ENCODE measurements at regions not wholly inside any gene's neighbourhood (a gene's known extent, or its start where the extent isn't known, plus 50 kb on each side); places are given as distances from the start of the nearest gene placed in this dataset.

DNA sequence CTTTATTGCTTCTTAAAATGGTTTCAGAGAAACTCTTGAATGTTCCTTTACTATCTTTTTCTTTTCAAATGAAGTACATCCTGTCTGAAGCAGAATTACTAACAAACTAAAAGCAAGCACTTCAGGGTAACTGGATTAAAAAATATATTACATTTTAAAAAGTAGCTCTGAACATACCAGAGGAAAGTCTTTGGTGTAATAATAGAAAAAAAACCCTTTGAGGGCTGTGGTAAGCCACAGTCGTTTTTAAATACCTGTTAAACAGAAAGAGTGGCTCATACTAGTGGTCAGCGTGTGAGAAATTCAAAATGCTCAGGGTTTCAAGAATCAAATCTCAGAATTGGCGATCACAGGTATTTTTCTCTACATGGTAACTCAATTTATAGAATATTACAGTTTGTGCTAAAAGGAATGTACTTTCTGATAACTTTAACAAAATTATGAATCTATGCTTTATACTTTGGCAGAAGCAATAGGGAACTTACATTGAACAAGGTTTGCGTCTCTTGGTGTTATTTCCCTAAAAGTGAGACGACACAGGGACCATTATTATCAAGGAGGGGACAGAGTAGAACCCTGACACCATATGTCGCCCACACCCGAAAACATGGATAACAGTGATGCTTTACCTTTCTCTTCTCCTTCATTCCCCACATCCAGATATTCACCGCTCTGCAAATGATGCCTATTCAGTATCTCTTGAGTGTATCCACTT is 97.0 kb upstream of the DPH5 start:
- H3K27me3 ChIP-seq (ENCODE audit: control insufficient read depth, insufficient read depth, low read length), result no peaks in the 10 kb centered on the region
- H3K4me3 ChIP-seq (ENCODE audit: low read depth, low read length), result no peak overlapping the region
- POLR2A ChIA-PET, result no interaction called here

DNA sequence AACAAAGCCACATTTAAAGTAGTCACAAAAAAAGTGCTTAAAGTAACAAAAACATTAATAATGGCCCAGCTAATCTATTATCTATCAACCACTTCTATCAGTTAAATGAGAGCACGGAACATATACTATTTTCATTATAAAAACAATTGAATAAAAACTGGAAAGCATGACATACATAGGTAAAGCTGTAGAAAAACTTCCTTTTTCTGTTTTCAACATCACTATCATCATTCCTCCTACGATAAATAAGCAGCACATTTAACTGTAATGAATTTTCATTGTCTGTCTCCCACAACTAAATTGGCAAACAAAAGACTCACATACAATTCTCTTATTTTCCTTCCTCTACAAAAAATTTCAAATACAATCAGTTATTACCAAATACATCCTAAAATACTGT is 96.4 kb upstream of the DPH5 start:
- TF ChIP-seq, protein P1, sequence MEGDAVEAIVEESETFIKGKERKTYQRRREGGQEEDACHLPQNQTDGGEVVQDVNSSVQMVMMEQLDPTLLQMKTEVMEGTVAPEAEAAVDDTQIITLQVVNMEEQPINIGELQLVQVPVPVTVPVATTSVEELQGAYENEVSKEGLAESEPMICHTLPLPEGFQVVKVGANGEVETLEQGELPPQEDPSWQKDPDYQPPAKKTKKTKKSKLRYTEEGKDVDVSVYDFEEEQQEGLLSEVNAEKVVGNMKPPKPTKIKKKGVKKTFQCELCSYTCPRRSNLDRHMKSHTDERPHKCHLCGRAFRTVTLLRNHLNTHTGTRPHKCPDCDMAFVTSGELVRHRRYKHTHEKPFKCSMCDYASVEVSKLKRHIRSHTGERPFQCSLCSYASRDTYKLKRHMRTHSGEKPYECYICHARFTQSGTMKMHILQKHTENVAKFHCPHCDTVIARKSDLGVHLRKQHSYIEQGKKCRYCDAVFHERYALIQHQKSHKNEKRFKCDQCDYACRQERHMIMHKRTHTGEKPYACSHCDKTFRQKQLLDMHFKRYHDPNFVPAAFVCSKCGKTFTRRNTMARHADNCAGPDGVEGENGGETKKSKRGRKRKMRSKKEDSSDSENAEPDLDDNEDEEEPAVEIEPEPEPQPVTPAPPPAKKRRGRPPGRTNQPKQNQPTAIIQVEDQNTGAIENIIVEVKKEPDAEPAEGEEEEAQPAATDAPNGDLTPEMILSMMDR (IDR thresholded peaks at IDR 0.05; ENCODE audit: low read depth, low read length), result no peak
- POLR2A ChIA-PET, result no interaction called here
- H3K27ac ChIP-seq (ENCODE audit: low read depth, low read length), result no peak overlapping the region
- DNase-seq (ENCODE audit: low read depth, low spot score), result no peak
- H3K9me3 ChIP-seq (ENCODE audit: control insufficient read depth, insufficient read depth, low read length), result no peaks in the 10 kb centered on the region
- H3K4me3 ChIP-seq (ENCODE audit: low read depth, low read length), result no peak overlapping the region
- H3K27me3 ChIP-seq (ENCODE audit: control insufficient read depth, insufficient read depth, low read length), result no peaks in the 10 kb centered on the region
- CTCF ChIA-PET, result no interaction called here

More for the DNA sequence above, 97.0 kb upstream of the DPH5 start:
- Histone ChIP-seq H3K27ac (ENCODE audit: low read depth, low read length) (no peak overlapping the region), H3K9me3 (ENCODE audit: control insufficient read depth, insufficient read depth, low read length) (no peaks in the 10 kb centered on the region)
- DNase-seq (ENCODE audit: low read depth, low spot score), result no peak
- TF ChIP-seq, protein P1 (IDR thresholded peaks at IDR 0.05; ENCODE audit: low read depth, low read length), result no peak
- CTCF ChIA-PET, result no interaction called here

DNA sequence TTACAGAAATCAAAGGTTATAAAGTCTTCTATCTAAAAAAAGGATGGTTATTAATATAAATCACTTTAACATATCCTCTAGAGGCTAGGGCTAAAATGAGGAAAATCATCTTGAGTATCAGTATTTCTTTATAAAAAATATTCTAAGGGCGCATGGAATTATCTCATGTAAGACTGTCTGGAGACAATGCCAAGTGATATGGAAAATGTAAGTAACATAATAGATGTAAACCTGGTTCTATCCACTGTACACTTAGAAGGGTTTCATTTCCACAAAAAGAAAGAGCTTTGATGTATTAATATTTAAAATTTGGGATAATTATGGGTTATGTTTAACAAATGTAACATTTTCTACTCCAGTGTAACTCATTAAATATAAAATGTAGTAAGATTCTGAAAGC is 95.9 kb upstream of the DPH5 start:
- Histone ChIP-seq H3K9me3 (ENCODE audit: control insufficient read depth, insufficient read depth, low read length) (no peaks in the 10 kb centered on the region), H3K27me3 (ENCODE audit: control insufficient read depth, insufficient read depth, low read length) (no peaks in the 10 kb centered on the region), H3K4me3 (ENCODE audit: low read depth, low read length) (no peak overlapping the region), H3K27ac (ENCODE audit: low read depth, low read length) (no peak overlapping the region)
- ChIA-PET POLR2A (no interaction called here), CTCF (interaction anchor here (0.6 to 1.1 kb wide), 2 partner anchors 17 to 167 kb away, joined by 3 to 5 read pairs; no protein-coding TSS in a partner anchor)
- TF ChIP-seq, protein P1 (IDR thresholded peaks at IDR 0.05; ENCODE audit: low read depth, low read length), result no peak
- no peak for DNase-seq (ENCODE audit: low read depth, low spot score)

DNA sequence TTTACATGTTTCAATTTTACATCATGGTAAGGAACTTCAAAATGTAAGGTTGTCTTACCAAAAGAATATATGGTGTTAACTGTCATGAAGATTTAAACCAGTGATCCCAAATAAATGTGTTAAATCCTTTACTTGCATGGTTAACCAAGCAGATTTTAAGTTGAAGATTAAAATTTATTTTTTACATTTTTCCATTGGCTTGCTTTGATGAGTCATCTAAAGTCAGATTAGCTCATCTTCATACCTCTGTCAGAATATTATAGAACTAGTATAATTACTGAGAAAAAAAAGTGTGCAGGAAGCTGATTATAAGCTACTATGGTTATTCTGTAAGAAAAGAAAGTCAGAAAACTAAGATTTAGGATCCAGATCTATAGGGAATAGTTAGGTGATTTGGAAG is 95.3 kb upstream of the DPH5 start:
- Histone ChIP-seq H3K4me3 (ENCODE audit: low read depth, low read length) (no peak overlapping the region), H3K27me3 (ENCODE audit: control insufficient read depth, insufficient read depth, low read length) (no peaks in the 10 kb centered on the region), H3K9me3 (ENCODE audit: control insufficient read depth, insufficient read depth, low read length) (no peaks in the 10 kb centered on the region), H3K27ac (ENCODE audit: low read depth, low read length) (no peak overlapping the region)
- TF ChIP-seq, protein P1 (IDR thresholded peaks at IDR 0.05; ENCODE audit: low read depth, low read length), result no peak
- DNase-seq (ENCODE audit: low read depth, low spot score), result no peak
- POLR2A ChIA-PET, result interaction anchor here (0.6 kb wide), 1 partner anchor 66 kb away, joined by 4 read pairs; no protein-coding TSS in a partner anchor
- CTCF ChIA-PET, result interaction anchor here (1.1 kb wide), 1 partner anchor 18 kb away, joined by 5 read pairs; no protein-coding TSS in a partner anchor

DNA sequence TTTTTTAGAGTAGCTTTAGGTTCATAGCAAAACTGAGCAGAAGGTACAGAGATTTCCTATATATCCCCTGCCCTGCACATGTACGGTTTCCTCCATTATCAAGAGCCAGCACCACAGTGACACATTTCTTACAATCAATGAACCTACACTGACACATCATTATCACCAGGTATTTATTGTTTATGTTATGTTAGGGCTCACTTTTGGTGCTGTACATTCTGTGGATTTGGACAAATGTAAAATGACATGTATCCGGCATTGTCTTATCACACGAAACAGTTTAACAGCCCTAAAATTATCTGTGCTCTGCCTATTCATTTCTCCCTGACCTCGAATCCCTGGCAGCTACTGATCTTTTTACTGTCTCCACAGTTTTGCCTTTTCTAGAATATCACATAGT is 93.7 kb upstream of the DPH5 start:
- no peak overlapping the region for H3K27ac ChIP-seq (ENCODE audit: low read depth, low read length)
- POLR2A ChIA-PET, result no interaction called here
- TF ChIP-seq, protein P1 (IDR thresholded peaks at IDR 0.05; ENCODE audit: low read depth, low read length), result no peak
- no peak for DNase-seq (ENCODE audit: low read depth, low spot score)
- no peaks in the 10 kb centered on the region for H3K27me3 ChIP-seq (ENCODE audit: control insufficient read depth, insufficient read depth, low read length)
- H3K9me3 ChIP-seq (ENCODE audit: control insufficient read depth, insufficient read depth, low read length), result no peaks in the 10 kb centered on the region
- CTCF ChIA-PET, result no interaction called here
- no peak overlapping the region for H3K4me3 ChIP-seq (ENCODE audit: low read depth, low read length)

All from AG04450 (cell line).